ENCODE measurements at regions not wholly inside any gene's neighbourhood (a gene's known extent, or its start where the extent isn't known, plus 50 kb on each side); places are given as distances from the start of the nearest gene placed in this dataset.
A peak's percentile ranks its signal among the peaks of the same experiment; 100 is the strongest.

- TF ChIP-seq GATA2 (IDR thresholded peaks at IDR 0.05; ENCODE audit: low read depth, low read length) = no peak
- no peak for TF ChIP-seq GATA3 (IDR thresholded peaks at IDR 0.05; ENCODE audit: low read depth, low read length)
These were observed 215.7 kb upstream of the HABP2 start for GRCh38 chr10:113337142-113337541.

- TF ChIP-seq GATA3 (IDR thresholded peaks at IDR 0.05; ENCODE audit: low read depth, low read length) (no peak), GATA2 (IDR thresholded peaks at IDR 0.05; ENCODE audit: low read depth, low read length) (no peak)
These were observed 213.7 kb upstream of the HABP2 start for GRCh38 chr10:113339121-113339520.

GRCh38 chr10:113340282-113340681 is 212.6 kb upstream of the HABP2 start:
- TF ChIP-seq GATA2 (IDR thresholded peaks at IDR 0.05; ENCODE audit: low read depth, low read length) (no peak), GATA3 (IDR thresholded peaks at IDR 0.05; ENCODE audit: low read depth, low read length) (no peak)

GRCh38 chr10:113341138-113341537 is 211.7 kb upstream of the HABP2 start:
- TF ChIP-seq GATA3 (IDR thresholded peaks at IDR 0.05; ENCODE audit: low read depth, low read length) (no peak), GATA2 (IDR thresholded peaks at IDR 0.05; ENCODE audit: low read depth, low read length) (no peak)

GRCh38 chr10:113345826-113346624 is 206.8 kb upstream of the HABP2 start:
- TF ChIP-seq GATA2 (IDR thresholded peaks at IDR 0.05; ENCODE audit: low read depth, low read length) = no peak
- TF ChIP-seq GATA3 (IDR thresholded peaks at IDR 0.05; ENCODE audit: low read depth, low read length) = no peak

GRCh38 chr10:113347508-113347907 is 205.3 kb upstream of the HABP2 start:
- no peak for TF ChIP-seq GATA2 (IDR thresholded peaks at IDR 0.05; ENCODE audit: low read depth, low read length)
- TF ChIP-seq GATA3 (IDR thresholded peaks at IDR 0.05; ENCODE audit: low read depth, low read length) = no peak

GRCh38 chr10:113348694-113349093 is 204.2 kb upstream of the HABP2 start:
- TF ChIP-seq GATA3 (IDR thresholded peaks at IDR 0.05; ENCODE audit: low read depth, low read length) (no peak), GATA2 (IDR thresholded peaks at IDR 0.05; ENCODE audit: low read depth, low read length) (no peak)

GRCh38 chr10:113350311-113351040 is 202.4 kb upstream of the HABP2 start:
- TF ChIP-seq GATA2 (IDR thresholded peaks at IDR 0.05; ENCODE audit: low read depth, low read length) (0 out of 2 replicates have a peak, but pooled peaks have one; percentile 16), GATA3 (IDR thresholded peaks at IDR 0.05; ENCODE audit: low read depth, low read length) (peak; percentile 24; the same call in 1 of the 2 replicates)

- TF ChIP-seq GATA2 (IDR thresholded peaks at IDR 0.05; ENCODE audit: low read depth, low read length) = no peak
- TF ChIP-seq GATA3 (IDR thresholded peaks at IDR 0.05; ENCODE audit: low read depth, low read length) = no peak
These were observed 198.1 kb upstream of the HABP2 start for GRCh38 chr10:113354711-113355110.

- TF ChIP-seq GATA2 (IDR thresholded peaks at IDR 0.05; ENCODE audit: low read depth, low read length) (no peak), GATA3 (IDR thresholded peaks at IDR 0.05; ENCODE audit: low read depth, low read length) (no peak)
These were observed 195.8 kb upstream of the HABP2 start for GRCh38 chr10:113356794-113357680.

GRCh38 chr10:113357681-113358300 is 195.1 kb upstream of the HABP2 start:
- TF ChIP-seq GATA2 (IDR thresholded peaks at IDR 0.05; ENCODE audit: low read depth, low read length) (no peak), GATA3 (IDR thresholded peaks at IDR 0.05; ENCODE audit: low read depth, low read length) (no peak)

GRCh38 chr10:113359655-113360054 is 193.2 kb upstream of the HABP2 start:
- TF ChIP-seq GATA3 (IDR thresholded peaks at IDR 0.05; ENCODE audit: low read depth, low read length) = no peak

- TF ChIP-seq GATA3 (IDR thresholded peaks at IDR 0.05; ENCODE audit: low read depth, low read length) = no peak
- no peak for TF ChIP-seq GATA2 (IDR thresholded peaks at IDR 0.05; ENCODE audit: low read depth, low read length)
These were observed 192.0 kb upstream of the HABP2 start for GRCh38 chr10:113360870-113361269.
